Muscle of arm (tissue), 1 donor: ENCODE measurements at regions not wholly inside any gene's neighbourhood (a gene's known extent, or its start where the extent isn't known, plus 50 kb on each side); places are given as distances from the start of the nearest gene placed in this dataset.

Experiments
- DNase-seq: peaks from one replicate; pipeline ENCODE4 v3.0.0-alpha.2; 2013

GRCh38 chr21:27196651-27197050 lies 229.8 kb upstream of the ADAMTS5 start:
- DNase-seq: no peak

GRCh38 chr21:27192281-27192949 lies 225.5 kb upstream of the ADAMTS5 start:
- peak; percentile 57 for DNase-seq

- DNase-seq: peak; percentile 29
These were observed 223.7 kb upstream of the ADAMTS5 start for GRCh38 chr21:27190601-27191000.

- DNase-seq: no peak
These were observed 223.0 kb upstream of the ADAMTS5 start for GRCh38 chr21:27189870-27190269.

GRCh38 chr21:27173053-27173452 lies 206.2 kb upstream of the ADAMTS5 start:
- DNase-seq: no peak

GRCh38 chr21:27171707-27172106 lies 204.8 kb upstream of the ADAMTS5 start:
- DNase-seq: no peak

- DNase-seq: no peak
These were observed 201.2 kb upstream of the ADAMTS5 start for GRCh38 chr21:27168084-27168483.

- DNase-seq: no peak
These were observed 197.6 kb upstream of the ADAMTS5 start for GRCh38 chr21:27164208-27165177.

GRCh38 chr21:27158967-27159366 lies 192.1 kb upstream of the ADAMTS5 start:
- no peak for DNase-seq

GRCh38 chr21:27157097-27157496 lies 190.2 kb upstream of the ADAMTS5 start:
- DNase-seq: no peak

GRCh38 chr21:27156666-27157065 lies 189.8 kb upstream of the ADAMTS5 start:
- DNase-seq: no peak

GRCh38 chr21:27155130-27155500 lies 188.2 kb upstream of the ADAMTS5 start:
- no peak for DNase-seq

- DNase-seq: peak; percentile 28
These were observed 187.7 kb upstream of the ADAMTS5 start for GRCh38 chr21:27154451-27155129.

- no peak for DNase-seq
These were observed 186.1 kb upstream of the ADAMTS5 start for GRCh38 chr21:27152996-27153395.

- no peak for DNase-seq
These were observed 182.1 kb upstream of the ADAMTS5 start for GRCh38 chr21:27149034-27149433.

GRCh38 chr21:27146268-27146667 lies 179.4 kb upstream of the ADAMTS5 start:
- no peak for DNase-seq

GRCh38 chr21:27145134-27145798 lies 178.4 kb upstream of the ADAMTS5 start:
- no peak for DNase-seq

GRCh38 chr21:27143476-27143875 lies 176.6 kb upstream of the ADAMTS5 start:
- no peak for DNase-seq

GRCh38 chr21:27139526-27139925 lies 172.6 kb upstream of the ADAMTS5 start:
- no peak for DNase-seq

GRCh38 chr21:27134516-27134915 lies 167.6 kb upstream of the ADAMTS5 start:
- DNase-seq: no peak

- no peak for DNase-seq
These were observed 165.4 kb upstream of the ADAMTS5 start for GRCh38 chr21:27132266-27132665.

- DNase-seq: no peak
These were observed 163.3 kb upstream of the ADAMTS5 start for GRCh38 chr21:27130154-27130553.
